ENCODE measurements at regions not wholly inside any gene's neighbourhood (a gene's known extent, or its start where the extent isn't known, plus 50 kb on each side); places are given as distances from the start of the nearest gene placed in this dataset.

GRCh38 chr18:56388571-56388970 is 249.8 kb downstream of the TXNL1 start:
- TF ChIP-seq YY1 (IDR thresholded peaks at IDR 0.05; ENCODE audit: insufficient read depth, insufficient read length) = no peak
- TF ChIP-seq ZNF274 (IDR thresholded peaks at IDR 0.05; ENCODE audit: low read depth, low read length) = no peak
- TF ChIP-seq SUZ12 (IDR thresholded peaks at IDR 0.05; ENCODE audit: extremely low read depth, insufficient read depth, insufficient read length) = no peak
